Activated effector memory CD4-positive, alpha-beta T cell treated with Interleukin-2 at 50 U/mL for 16 hours (primary cell): ENCODE measurements at regions not wholly inside any gene's neighbourhood (a gene's known extent, or its start where the extent isn't known, plus 50 kb on each side); places are given as distances from the start of the nearest gene placed in this dataset.

Experiments used
- DNase-seq: peaks from one replicate; pipeline ENCODE4 v3.0.0-alpha.2; 2020

DNA sequence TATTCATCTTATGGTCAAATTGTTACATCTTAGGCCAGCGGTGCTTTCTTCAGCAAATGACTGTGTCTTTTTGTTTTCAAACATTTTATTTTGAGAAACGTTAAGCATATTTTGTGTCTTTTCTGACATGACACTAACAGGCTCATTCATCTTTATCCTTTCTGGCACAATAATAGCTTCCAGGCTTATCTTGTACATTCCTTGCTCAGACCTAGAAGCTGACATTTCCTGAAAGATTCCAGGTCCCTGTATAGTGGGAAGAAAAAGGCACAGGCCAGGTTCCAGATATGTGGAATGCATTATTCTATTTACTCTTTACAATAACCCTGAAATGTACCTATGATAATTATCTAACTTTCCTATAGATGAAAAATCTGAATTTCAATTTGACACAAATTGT, 379.1 kb upstream of the B3GAT1 start:
- no peak for DNase-seq

DNA sequence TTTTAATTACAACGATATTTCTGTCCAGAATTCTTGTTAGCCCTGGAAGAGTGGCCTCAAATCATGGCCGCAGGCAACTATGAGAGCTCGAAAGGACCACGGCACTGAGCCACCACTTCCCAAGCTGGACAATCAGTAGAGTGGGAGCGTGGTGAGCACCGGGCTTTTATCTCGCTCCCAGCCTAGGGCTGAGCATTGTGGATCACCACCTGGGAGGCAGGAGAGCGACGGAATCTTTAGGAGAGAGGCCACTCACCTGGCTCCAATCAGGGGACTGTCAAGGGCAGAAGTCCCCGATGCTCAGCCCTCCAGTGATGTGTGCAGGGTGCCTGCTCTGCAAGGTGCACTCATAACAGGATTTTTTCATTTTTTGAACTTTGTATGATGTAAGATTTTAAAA, 377.1 kb upstream of the B3GAT1 start:
- DNase-seq = no peak

DNA sequence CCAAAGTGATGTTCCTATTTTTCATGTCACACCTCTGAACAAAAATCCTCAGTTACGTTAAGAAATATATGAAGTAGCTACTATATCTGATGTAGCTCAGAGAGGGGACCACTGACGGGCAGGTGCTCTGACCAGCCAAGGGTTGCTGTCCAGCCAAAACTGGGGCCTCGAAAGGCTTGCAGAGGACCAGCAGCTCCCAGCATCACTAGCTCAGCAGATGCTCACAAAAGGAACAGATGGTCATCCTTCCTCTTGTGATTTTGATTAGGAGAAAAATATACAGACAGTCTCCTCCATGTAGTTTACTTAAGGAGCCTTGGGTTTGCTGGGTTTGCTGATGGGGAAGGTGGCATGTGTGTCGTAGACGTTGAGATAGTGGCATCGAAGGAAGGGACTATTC, 374.6 kb upstream of the B3GAT1 start:
- DNase-seq = no peak

DNA sequence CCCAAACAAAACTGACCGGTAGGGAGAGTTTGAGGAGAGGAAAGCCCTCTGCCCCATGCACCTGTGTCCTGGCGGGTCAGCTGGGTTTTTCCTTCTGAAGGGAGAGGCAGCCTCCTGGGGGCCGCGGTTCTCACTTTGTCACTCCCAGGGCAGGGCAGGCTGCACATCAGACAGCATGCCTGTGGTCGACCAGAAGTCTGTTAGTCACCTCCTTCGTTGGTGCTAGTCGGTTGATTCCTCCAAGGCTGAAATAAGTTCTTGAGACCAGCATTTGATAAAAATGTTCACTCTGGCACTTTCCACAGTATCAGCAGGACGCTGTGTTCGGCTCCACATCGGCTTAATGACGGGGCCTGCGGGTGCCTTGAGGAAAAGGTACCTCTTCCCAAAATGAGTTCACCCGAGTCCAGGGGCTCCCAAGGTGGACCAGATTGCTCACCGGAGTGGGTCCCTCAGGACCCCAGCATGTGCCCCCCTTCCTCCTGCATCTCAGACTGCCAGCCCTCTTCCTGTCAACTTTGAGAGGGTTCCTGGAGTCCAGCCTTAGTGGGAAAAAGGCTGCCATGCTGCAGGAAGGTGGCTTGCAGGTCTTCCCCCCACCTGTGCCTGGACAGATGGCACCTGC, 373.7 kb upstream of the B3GAT1 start:
- DNase-seq = no peak

GRCh38 chr11:134785059-134785458, 373.0 kb upstream of the B3GAT1 start:
- no peak for DNase-seq

- DNase-seq = no peak
Observed at GRCh38 chr11:134784568-134784967, 372.5 kb upstream of the B3GAT1 start.

- DNase-seq = no peak
Observed at GRCh38 chr11:134784046-134784445, 372.0 kb upstream of the B3GAT1 start.

DNA sequence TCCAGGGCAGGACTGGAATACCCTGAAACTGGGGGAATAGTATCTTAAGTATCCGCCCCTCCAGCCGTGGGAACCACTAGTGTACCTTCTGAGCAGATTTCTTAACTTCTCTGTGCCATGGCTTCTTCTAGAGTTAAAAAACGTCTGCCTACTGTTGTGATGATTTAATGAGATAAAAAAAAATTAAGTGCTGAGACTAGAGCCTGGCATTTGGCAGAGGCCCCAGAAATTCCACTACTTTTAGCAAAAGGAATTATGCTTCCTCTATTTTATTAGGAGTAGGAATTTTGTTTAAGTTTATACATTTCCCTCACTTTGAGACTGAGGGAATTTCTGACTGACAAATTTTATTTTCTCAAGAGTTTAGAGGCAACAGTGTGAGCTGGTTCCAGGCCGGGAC, 371.2 kb upstream of the B3GAT1 start:
- no peak for DNase-seq

GRCh38 chr11:134781380-134781866, 369.4 kb upstream of the B3GAT1 start:
- no peak for DNase-seq

- no peak for DNase-seq
Observed at GRCh38 chr11:134780486-134781147, 368.6 kb upstream of the B3GAT1 start.

DNA sequence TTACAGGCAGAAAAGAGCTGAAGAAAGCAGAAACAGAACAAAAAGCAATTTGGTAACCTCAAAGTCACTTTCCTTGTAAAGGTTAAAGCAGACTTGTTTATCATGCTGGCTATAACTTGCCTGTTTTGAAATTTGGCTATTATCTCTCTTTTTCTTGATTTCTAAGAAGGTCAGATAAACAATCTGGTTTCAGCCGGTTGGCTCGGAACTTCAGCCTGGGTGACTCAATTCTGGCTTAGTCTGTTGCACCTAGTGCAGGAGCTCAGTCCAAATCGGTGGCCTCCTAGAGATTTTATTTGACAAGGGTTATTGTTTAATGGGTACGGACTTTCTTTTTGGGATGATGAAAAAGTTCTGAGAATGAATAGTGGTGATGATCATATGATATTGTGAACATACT, 367.1 kb upstream of the B3GAT1 start:
- DNase-seq = no peak

GRCh38 chr11:134768463-134768862, 356.4 kb upstream of the B3GAT1 start:
- DNase-seq = no peak

DNA sequence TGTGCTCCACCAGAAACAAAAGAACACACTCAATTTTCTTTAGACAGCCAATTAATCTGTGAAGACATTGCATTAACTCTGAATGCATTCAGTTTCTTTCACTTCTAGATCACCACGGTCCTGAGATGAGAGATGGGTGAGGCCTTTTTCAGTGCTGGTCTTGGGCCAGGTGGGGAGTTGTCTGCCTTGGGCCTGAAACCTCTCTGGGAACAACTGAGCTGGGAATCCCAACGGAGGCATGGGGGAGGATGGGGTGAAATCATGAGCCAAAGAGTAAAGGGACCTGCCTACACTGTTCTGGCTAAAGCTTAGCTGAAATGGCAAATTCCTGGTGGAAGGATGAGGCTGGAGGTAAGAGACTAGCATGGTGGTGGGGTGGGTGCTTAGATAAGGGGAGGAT, 353.5 kb upstream of the B3GAT1 start:
- DNase-seq = no peak

DNA sequence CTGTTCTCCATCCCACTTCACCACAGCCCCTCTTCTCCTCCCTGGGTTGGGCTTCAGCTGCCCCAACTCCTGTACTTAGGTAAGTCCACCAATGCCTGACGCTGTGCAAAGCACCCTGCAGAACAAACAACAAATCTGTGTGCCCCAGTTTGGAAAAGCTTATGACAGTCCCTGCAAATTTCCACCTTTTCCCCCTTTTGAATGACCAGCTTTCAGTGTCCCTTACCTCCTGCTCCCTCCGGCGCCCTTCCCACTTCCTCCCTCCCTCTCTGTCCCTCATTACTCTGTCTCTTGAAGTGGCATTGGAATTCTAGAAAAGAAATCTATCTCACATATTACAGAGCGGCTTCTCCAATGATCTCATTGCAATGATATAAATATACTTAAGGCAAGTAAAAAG, 352.9 kb upstream of the B3GAT1 start:
- no peak for DNase-seq

DNA sequence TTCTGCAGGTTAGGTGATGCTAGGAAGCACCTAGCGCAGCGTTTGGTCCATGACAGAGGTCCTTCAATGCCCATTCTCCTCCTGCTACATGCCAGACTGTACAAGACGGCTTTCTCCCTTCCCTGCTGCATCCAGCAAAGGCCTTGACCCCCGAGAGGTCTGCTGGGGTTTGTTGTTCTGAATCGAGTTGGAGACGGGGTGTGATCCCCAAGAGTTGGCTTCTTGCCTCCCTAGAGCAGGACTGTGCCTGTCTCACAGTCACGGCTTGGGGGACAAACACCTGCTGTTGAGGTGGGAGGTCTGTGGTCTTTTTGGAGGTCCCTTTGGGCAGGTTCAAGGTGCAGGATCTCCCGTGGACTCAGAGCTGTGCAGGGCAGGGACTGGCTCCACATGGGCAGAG, 352.3 kb upstream of the B3GAT1 start:
- no peak for DNase-seq

- DNase-seq = no peak
Observed at GRCh38 chr11:134763030-134763388, 351.0 kb upstream of the B3GAT1 start.

GRCh38 chr11:134762248-134763029, 350.4 kb upstream of the B3GAT1 start:
- no peak for DNase-seq

DNA sequence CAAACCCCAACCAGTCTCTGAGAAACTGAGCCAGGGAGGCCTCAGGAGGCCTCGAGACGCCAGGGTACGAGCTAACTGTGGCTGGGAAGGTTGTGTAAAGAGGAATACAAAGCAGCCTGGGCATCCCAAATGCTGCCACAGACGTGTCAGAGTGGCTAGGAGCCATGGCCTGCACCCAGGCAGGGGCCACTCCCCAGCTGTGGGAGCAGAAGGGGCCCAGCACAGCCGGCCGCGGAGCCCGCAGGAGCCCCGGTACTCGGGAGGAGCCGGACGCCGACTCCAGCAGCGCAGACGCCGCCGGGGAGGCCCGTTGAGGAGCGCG, 349.8 kb upstream of the B3GAT1 start:
- DNase-seq = no peak

GRCh38 chr11:134761386-134761785, 349.3 kb upstream of the B3GAT1 start:
- no peak for DNase-seq

DNA sequence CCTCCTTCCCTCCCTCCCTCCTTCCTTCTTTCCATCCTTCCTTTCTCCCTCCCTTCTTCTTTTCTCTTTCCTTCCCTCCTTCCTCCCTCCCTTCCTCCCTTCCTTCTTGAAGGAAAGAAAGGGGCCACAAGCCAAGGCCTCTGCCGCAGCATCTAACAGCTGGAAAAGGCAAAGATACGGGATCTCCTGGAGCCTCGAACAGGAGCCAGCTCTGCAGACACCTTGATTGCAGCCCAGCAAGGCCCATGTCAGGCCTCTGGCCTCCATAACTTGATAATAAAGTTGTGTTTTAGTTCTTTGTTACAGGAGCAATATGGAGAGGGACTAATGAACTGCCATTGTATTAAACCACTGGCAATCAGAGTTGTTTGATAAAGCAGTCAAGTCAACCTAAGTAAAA, 348.9 kb upstream of the B3GAT1 start:
- DNase-seq = no peak

DNA sequence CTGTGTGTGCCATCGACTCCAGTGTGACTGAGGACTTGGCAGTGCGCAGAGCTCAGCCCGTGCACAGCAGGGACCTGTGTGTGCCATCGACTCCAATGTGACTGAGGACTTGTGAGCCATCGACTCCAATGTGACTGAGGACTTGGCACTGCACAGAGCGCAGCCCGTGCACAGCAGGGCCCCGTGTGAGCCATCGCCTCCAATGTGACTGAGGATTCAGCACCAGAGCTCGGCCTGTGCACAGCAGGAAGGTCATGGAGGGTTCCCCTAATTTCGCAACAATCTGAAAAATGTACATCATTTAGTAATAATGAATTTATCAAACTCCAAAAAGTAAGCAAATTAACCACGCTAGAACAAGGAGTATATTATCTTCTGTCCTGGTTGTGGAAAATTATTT, 348.3 kb upstream of the B3GAT1 start:
- DNase-seq = no peak

- no peak for DNase-seq
Observed at GRCh38 chr11:134759855-134760254, 347.8 kb upstream of the B3GAT1 start.

DNA sequence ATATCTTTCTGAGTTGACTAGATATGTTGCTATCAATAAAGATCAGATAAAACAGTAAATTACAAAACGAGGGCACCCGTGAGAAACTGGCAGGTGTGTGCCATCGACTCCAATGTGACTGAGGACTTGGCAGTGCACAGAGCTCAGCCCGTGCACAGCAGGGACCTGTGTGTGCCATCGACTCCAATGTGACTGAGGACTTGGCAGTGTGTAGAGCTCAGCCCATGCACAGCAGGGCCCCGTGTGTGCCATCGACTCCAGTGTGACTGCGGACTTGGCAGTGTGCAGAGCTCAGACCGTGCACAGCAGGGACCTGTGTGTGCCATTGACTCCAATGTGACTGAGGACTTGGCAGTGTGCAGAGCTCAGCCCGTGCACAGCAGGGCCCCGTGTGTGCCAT, 347.2 kb upstream of the B3GAT1 start:
- DNase-seq = no peak

DNA sequence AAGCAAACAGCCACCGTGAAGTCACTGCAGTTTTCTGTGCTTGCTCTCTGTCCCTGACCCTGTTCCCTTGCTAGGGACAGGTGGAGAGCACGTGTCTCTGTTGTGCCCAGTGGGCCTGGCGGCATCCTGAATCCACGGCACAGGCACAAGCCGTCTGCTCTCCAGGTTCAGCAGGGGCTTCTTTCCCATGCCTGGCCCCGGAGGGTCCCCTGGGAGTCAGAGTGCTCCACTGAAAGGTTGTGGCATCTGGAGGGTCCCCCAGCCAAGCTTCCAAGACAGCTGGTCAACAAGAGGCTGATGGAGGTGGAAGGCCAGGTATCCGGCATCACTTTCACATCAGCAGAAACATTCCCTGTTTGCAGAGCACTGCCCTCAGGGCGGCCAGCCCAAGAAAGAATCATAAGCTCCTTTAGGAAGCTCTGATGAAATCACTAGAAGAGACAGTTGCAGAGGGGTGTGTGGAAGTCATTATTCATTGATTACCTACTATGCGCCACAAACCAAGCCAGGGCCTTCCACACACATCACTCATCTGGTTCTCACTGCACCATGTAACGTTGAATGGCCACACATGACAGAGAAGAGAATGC, 346.4 kb upstream of the B3GAT1 start:
- no peak for DNase-seq
